GM18508 (cell line): ENCODE measurements at regions not wholly inside any gene's neighbourhood (a gene's known extent, or its start where the extent isn't known, plus 50 kb on each side); places are given as distances from the start of the nearest gene placed in this dataset.

Source experiments
- ATAC-seq: cut with Tn5 transposase; IDR thresholded peaks from one replicate; pipeline ENCODE4 v1.9.1; 2021; ENCODE audit warnings: moderate number of reproducible peaks; ENCODE audit not compliant: insufficient read depth, unreplicated experiment

DNA sequence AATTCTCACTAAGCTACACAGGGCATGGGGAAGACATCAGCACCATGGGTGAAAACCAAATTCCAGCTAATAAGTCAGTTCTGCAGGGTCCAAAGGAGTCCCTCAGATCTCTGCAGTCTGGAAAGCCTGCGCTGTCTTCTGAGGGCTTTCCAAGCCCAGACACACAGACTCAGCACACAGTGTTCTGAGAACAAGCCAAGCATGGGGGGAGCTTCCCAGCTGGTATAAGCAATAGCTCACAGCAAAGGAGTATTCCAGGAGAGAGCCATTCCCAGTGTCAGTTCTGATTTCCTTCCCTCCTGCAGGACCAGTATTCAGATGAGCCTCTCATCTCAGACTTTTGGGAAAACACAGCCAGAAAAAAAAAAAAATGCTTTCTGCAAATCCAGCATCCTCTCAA is 370.8 kb downstream of the TNS1 start:
- no peak for ATAC-seq

DNA sequence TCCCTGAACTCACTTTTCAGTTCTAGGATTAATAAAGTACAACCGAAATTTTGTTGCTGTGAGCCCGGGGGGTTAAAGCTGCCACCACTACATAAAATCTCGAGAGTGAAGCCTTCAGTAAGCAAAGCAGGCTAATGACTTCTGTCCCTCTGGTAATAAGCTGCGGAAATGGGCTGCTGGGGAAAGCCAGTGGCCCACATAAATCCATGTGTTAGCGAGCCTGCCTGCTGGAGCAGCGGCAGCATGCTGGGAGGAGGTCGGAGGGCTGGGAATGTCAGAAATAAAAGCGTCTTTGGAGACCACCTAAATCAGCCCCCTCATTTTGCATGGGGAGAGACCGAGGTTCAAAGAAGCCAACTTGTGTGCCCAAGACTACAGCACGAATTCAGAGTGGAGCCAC is 371.7 kb downstream of the TNS1 start:
- no peak for ATAC-seq

DNA sequence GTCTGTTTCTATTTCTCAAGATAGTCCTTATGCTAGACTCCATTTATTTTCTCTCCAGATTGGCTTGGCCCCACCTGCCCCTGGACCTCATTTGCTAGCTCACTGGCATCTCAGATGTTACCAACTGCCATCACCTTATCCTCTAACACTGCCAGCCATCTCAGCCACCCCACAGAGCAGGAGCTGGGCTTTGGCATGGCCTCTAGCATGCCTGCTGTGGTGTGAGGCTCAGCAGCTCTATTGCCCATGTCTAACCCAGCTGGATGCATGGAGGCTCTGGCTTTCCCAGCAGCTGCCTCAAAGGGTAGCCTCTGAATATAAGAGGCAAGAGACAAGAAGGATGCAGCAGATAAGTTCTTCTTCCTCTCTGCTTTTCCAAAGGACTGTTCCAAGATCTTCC is 373.4 kb downstream of the TNS1 start:
- no peak for ATAC-seq

DNA sequence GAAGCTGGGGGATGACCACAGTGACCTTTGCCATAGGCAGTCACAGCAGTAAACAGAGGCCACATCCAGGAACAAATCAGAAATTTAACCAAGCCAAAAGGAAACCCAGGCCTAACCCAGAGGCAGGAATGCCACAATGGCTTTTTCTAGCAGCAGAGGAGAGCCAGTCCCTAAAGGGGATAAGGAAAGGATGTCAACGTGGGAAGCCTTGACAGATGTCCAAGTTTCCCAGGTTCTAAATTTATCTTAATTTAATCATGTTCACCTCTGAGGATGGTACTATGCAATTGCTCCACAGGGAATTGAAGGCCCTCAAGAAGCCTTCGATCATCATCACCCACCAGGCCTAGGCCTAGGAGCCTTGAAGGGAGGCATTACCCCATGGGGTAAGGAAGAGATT is 374.7 kb downstream of the TNS1 start:
- ATAC-seq = no peak

DNA sequence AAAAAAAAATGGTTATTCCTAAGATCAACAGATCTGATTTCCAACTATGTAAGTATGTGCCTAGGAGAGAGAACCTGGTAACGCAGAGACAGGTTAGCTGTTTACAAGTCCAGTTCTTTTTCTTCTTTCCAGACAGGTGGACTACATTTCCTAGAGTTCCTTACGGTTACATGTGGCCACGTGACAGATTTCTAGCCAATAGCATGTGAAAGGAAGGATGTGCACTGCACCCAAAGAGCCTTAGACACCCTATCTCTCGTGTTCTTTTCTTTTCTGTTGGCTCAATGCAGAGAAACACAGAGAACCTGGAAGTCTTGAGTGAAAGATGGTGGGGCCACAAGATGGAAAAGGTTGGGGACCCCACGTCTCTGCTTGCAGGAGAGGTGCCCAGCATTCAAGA is 375.9 kb downstream of the TNS1 start:
- ATAC-seq = no peak

DNA sequence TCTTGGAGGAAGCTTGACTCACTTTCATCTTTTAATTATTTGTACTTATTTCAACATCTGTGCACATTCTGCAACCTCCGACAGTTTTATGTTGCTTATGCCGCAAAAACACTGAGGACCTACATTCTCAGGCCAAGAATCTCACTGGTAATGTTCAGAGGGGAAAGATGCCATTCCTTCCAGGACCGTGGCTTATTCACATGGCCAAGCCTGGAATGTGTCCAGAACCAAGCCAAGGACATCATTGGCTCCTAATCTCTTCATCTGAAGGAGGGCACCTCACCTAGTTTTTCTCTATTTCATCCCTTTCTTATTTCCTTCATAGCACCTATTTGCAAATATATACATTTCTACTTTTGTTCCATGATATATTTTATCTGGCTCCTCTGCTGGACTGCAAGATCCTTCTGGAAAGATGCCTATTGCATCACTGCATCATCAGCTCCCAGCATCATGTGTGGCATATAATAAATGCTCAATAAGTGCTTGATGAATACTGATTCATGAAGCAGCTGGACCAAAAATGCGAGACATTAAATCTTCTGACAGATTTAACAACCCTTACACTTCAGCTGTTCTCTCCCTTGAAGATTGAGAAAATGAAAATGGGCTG is 377.1 kb downstream of the TNS1 start:
- no peak for ATAC-seq

DNA sequence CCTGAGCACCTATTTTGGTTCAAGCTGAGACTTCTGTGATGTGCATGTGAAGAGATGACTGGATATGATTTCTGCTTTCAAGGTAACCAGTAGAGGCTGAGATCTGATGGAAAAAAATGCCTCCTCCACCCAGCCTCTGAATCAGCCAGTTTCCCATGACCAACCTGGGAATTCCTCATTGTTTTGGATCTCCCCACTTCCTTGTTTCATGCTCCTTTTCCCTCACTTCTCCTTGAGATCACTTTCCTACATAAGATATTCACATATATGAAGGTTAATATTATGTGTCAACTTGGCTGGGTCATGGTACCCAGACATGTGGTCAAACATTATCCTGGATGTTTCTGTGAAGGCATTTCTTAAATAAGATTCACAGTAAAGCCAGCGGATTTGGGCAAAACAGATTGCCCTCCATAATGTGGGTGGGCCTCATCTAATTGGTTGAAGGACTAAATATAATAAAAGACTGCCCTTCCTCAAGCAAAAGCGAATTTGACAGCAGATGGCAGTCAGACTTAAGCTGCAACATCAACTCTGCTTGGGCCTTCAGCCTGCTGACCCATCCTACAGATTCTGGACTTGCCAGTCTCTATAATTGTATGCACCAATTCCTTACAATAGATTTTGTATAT is 379.4 kb downstream of the TNS1 start:
- ATAC-seq = no peak

DNA sequence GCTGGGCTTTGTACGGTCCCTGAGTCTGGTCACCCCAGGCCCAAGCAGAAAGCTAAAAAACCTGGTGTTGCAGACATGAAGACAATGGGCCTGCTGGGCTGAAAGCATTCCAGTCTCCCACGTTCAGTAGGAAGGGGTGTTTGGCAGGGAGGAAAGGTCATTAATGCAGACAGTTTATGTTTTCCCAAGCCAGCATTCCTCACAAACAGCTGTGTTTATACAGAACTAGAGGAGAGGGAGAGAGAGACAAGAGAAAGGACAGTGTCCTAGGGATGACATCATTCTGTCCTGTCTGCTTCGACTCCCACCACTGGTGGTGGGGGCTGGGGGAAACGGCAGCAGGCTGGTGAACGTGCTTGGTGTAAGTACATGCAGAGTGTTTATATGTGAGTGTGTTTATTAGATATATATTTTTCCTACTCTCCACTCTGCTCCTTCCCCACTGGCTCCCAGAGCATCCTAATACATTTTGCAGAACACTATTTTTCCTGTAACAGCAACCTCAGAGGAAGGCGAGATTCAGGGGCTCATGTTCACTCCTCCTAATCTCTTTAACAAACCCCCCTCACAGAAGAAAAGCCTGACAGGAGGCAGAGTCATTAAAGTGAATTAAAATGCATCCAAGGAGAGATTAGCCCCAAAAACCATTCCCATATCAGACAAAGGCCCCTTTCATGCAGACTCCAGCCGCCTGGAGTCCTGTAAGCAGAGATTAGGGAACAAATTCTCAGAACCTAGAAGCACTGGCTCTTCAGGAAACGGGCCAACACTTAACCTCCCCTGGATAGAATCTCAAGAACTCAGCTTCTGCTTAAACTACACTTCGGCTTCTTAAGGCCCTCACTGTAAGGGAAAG is 380.4 kb downstream of the TNS1 start:
- ATAC-seq = no peak

DNA sequence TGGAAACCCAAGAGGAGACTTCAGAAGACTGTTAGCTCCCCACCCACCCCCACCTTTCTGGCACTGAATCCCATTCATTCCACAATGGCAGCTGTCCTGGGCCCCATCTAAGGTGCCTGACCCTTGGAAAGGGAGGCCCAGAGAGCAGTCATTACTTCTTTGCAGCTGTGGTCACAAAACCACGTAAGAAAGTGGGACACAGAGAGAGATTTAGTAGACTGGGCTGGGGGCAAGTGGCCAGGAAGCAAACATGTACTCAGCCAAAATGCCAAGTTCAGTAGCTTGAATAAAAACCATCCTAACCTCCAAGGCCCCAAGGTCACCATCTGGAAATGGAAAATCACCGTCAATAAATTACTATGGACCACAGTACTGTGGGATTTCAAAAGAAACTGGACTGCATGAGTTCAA is 381.4 kb downstream of the TNS1 start:
- ATAC-seq = no peak

DNA sequence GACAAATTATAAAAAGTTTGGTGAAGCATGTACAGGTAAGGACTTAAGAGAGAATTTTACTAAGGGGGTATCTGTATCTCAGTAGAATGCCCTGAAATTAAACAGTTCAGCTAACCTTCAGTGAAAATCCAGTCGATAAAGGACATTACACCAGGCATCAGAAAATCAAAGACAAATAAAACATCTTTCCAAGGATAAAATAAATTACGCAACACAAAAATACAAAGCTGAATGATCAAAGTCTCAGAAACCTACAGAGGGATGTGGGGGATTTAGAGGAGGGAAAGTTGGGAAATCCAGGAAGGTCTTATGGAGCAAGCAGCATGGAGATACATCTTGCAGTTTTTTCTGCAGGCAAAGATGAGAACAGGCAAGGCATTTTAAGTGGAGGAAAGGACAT is 384.1 kb downstream of the TNS1 start:
- no peak for ATAC-seq

DNA sequence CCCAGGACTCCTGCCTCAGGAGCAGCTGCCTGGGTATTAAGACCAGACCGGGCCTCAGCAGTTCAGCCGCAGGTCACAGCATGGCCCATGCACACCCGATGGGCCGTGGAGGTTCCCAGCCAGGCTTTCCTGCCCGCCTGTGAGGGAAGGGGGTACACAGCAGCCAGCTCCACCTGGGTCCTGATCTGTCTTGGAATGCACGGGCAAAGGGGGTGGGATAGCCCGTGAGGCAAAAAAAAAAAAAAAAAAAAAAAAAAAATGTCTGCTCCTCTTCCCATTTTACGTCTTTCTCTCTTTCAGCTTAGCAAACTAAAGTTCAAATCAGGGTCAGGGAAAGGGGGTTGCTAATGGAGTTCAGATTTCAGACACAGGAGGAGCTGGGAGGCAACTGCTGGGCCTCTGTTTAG is 385.2 kb downstream of the TNS1 start:
- ATAC-seq = no peak

DNA sequence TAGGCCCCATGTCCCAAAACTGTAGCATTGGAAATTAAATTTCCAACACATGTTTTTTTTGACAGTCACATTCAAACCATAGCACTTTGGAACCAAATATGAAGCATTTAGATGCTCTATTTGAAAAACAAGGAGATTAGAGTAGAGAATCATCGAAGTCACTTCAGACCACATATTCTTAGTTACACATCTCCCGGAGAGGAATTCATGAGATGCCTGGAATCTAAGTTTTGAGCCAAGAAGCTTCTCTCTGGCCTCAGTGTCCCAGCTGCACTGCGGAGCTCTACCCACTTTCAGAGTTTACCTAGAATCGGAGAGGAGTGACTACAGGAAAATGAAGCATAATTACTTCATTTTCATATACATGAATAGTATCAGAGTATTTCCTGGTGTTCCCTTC is 385.9 kb downstream of the TNS1 start:
- ATAC-seq = no peak

DNA sequence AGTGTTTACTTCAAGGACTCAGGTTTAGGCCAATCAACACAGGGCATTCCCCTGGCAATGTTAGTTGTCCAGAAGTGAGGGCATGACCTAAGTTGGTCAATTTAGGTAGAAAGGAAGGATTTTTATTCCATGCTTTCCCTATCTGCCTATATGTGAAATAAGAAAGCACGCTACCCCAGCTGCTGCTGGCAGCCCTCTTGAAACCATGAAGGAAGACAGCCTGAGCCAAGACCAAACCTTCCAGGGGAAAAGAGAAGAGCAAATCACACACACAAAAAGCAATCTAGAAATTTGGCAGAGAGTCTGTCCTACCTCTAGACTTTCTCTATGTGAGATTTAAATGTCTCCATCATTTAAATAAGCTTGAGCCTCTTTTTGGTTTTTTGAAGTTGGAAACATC is 387.6 kb downstream of the TNS1 start:
- ATAC-seq = no peak

DNA sequence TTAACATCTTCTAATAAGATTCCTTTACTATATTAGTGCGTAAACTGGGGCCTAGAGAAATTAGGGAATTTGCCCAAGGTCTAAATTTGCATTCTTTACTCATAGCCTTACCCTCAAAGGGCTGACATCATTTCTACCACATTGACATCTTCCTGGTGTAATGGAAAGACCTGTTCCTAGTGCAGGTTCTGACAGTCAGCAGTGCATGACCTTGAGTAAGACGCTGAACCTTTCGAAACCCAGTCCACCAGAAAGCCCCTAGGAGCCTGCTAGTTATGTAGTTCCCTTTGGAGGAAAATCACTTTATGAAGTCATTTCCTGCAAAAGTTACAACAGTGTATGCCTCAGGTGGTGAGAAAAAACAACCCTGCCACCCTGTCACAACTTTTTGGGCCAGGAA is 388.3 kb downstream of the TNS1 start:
- ATAC-seq = peak; percentile 62

DNA sequence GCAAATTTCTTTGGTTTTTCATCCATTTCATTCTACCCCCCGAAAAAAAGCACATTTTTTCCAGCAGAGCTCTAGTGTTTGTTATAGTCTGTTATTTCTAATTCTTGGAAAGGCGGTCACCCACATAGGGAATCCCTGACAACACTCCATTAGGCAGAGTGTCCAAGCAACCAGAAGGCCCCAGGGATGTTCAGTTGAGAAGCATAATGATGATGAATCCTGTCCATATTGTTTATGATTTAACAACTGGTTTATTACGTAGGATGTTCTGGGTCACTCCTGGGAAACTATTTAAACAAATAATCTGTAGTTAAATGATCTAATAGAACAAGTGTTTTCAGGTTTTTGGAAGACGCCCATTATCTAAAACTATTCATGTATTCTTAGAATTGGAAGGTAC is 388.7 kb downstream of the TNS1 start:
- ATAC-seq = no peak

DNA sequence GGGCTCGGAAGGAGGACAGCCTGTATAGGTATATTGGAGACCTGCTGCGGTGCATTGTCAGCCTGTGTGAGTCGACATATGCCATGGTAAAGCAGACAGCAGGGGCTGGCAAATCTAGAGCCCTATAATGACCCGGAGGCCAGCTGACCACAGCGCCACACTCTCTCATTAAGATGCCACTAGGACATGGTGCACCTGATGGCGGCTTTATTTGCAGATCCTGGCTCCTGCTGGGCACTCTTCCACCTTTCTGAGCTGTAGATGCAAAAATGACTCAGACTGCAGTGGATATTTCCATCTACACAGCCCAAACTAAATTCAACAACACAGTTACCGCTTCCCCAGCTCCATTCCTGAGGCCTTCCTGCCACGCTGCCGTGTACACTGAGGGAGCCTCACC is 389.9 kb downstream of the TNS1 start:
- ATAC-seq = no peak

DNA sequence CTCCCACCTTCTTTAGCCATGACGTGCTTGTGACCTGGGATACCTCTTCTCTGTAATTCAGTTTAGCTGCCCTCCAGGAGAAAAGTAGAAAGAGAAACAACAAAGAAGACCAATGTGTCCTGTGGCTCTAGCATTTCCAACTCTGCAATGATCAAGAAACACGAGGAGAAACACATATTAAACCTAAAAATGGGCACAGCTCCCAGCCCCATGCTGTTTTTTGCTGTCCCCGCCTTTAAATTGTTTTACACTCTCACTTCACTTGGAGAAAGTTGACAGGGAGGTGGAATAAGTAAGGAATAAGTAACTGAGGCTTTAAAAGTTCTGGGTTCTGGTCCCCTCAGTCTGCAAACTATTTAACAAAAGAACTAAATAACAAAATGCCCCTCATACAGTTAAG is 390.6 kb downstream of the TNS1 start:
- no peak for ATAC-seq

DNA sequence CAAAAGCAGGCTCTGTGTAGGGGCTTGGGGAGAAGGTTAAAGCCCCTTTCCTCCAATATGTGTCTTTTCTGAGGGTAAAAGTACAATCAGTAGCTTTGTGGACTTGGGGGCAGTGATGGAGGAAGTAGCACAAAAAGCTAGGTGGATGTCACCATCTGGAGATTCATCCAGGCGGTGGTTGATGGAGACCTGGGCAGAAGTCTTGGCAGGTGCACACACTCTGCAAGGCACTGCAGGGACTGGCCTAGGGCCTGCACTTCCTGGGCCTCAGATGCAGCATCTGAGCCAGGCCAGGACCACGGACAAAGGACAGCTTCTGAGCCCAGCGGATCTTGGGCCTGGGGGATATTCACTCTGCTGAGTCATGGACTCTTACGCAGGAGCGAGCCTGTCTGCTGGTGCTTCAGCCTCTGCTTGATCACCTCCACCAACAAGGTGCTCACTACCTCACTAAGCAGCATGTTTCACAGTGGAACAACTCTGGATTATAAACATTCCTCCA is 391.1 kb downstream of the TNS1 start:
- no peak for ATAC-seq

DNA sequence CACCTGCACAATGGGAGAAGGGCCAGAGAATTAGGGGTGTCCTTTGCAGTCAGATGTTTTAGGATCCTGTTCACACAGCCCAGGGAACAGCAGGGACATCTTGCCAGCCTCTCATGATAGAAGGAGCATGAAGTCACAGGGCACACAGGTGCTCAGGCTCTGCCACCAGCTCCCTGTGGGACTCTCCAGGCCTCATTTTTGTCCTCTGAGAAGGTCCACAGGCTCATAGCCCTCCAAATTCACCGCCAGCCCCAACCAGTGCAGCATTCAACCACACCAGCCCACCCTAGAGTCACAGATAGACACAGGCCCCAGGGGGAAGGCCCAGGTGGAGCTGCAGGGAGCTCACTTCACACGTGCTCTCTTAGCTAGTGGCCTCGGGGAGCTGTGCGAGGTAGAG is 391.7 kb downstream of the TNS1 start:
- ATAC-seq = no peak

DNA sequence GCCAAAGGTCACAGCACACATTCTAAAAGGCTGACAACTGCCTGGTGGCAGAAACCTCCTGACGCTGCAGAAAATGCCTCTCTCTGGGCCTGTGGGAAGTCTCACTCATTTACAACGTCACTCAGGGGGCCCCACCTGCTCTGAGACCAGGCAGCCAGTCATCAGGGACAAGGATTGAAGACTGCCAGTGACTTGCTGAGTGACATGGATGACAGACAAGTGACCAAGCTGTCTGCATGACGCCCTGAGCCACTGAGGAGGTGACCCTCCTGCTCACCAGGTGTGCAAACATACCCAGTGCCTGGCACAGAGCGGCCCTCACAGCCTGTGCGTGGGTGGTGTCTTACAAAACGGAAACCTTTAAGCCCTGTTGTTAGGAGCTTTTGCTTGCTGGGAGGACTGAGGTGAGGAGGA is 392.4 kb downstream of the TNS1 start:
- ATAC-seq = no peak

DNA sequence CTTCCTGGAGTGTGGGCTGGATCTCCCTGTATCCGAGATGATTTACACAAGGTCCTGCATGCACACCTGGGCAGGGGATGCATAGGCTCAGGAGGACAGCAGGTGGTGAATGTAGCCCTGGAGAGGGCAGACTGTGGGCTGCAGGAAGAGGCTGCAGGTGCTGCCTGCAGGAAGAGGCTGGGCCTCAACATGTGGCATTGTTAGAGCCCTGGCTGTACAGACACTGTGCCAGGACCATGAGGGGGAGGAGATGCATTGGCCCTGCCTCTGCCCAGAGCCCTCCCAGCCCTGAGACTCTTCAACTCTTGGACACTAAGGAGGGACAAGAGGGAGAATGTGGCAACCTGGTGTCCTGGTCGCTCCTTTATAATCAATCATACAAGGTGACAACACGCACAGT is 392.8 kb downstream of the TNS1 start:
- no peak for ATAC-seq
